CD4-positive, alpha-beta T cell treated with Interleukin-10 for 1 hour (primary cell): ENCODE measurements at regions not wholly inside any gene's neighbourhood (a gene's known extent, or its start where the extent isn't known, plus 50 kb on each side); places are given as distances from the start of the nearest gene placed in this dataset.
"Not testable (repeated sequence)": the region's sequence is repeated elsewhere in the genome, so short reads cannot be mapped to it uniquely, and the experiment has no call there.

Experiments used
- DNase-seq: peaks from one replicate; pipeline ENCODE4 v3.0.0-alpha.2; 2020

GRCh38 chrX:35406386-35406785, 391.8 kb upstream of the MAGEB16 start:
- no peak for DNase-seq

- DNase-seq: no peak
Observed at GRCh38 chrX:35416782-35417181, 381.4 kb upstream of the MAGEB16 start.

- no peak for DNase-seq
Observed at GRCh38 chrX:35432056-35432455, 366.1 kb upstream of the MAGEB16 start.

GRCh38 chrX:35439034-35439660, 359.0 kb upstream of the MAGEB16 start:
- no peak for DNase-seq

- DNase-seq: no peak
Observed at GRCh38 chrX:35439692-35440091, 358.4 kb upstream of the MAGEB16 start.

- no peak for DNase-seq
Observed at GRCh38 chrX:35442421-35442820, 355.7 kb upstream of the MAGEB16 start.

GRCh38 chrX:35443091-35443582, 355.0 kb upstream of the MAGEB16 start:
- DNase-seq: not testable (repeated sequence)

- DNase-seq: no peak
Observed at GRCh38 chrX:35444671-35445355, 353.3 kb upstream of the MAGEB16 start.

- DNase-seq: no peak
Observed at GRCh38 chrX:35445912-35446311, 352.2 kb upstream of the MAGEB16 start.

- no peak for DNase-seq
Observed at GRCh38 chrX:35456891-35457290, 341.3 kb upstream of the MAGEB16 start.

- no peak for DNase-seq
Observed at GRCh38 chrX:35458142-35458541, 340.0 kb upstream of the MAGEB16 start.

- no peak for DNase-seq
Observed at GRCh38 chrX:35461164-35461563, 337.0 kb upstream of the MAGEB16 start.

- DNase-seq: not testable (repeated sequence)
Observed at GRCh38 chrX:35496671-35497070, 301.5 kb upstream of the MAGEB16 start.

GRCh38 chrX:35497453-35497852, 300.7 kb upstream of the MAGEB16 start:
- not testable (repeated sequence) for DNase-seq

GRCh38 chrX:35499071-35499862, 298.9 kb upstream of the MAGEB16 start:
- DNase-seq: no peak

GRCh38 chrX:35507701-35508100, 290.4 kb upstream of the MAGEB16 start:
- no peak for DNase-seq

- not testable (repeated sequence) for DNase-seq
Observed at GRCh38 chrX:35548003-35548402, 250.1 kb upstream of the MAGEB16 start.

GRCh38 chrX:35557916-35558315, 240.2 kb upstream of the MAGEB16 start:
- no peak for DNase-seq

- no peak for DNase-seq
Observed at GRCh38 chrX:35561985-35562384, 236.2 kb upstream of the MAGEB16 start.

GRCh38 chrX:35562395-35562794, 235.7 kb upstream of the MAGEB16 start:
- no peak for DNase-seq

GRCh38 chrX:35590210-35590609, 207.9 kb upstream of the MAGEB16 start:
- DNase-seq: no peak

GRCh38 chrX:35611562-35611961, 186.6 kb upstream of the MAGEB16 start:
- DNase-seq: not testable (repeated sequence)

GRCh38 chrX:35617836-35618235, 180.3 kb upstream of the MAGEB16 start:
- no peak for DNase-seq

GRCh38 chrX:35622040-35622439, 176.1 kb upstream of the MAGEB16 start:
- DNase-seq: no peak
